Breast epithelium (tissue), 4 donors: ENCODE measurements at regions not wholly inside any gene's neighbourhood (a gene's known extent, or its start where the extent isn't known, plus 50 kb on each side); places are given as distances from the start of the nearest gene placed in this dataset.

Experiments
- DNase-seq, 2 donors: peaks; one replicate each; pipeline ENCODE4 v3.0.0-alpha.2; 2019; ENCODE audit warnings: low spot score in 2 of 2
- H3K27ac ChIP-seq, 2 donors: fragments of 200-600 bp; sonication (generic) in 1 of 2; one replicate each; pipeline ENCODE4 v1.5.1; 2016 to 2019; ENCODE audit warnings: mild to moderate bottlenecking in 1 of 2
- H3K27me3 ChIP-seq, 2 donors: fragments of 200-600 bp; sonication (generic) in 1 of 2; one replicate each; pipeline versions ENCODE4 v1.5.1 to v1.6.0; 2017 to 2019; ENCODE audit warnings: control low read depth in 1 of 2, mild to moderate bottlenecking in 1 of 2
- H3K36me3 ChIP-seq: fragments of 200-600 bp; one replicate; pipeline ENCODE4 v1.5.1; 2019
- H3K4me1 ChIP-seq, 2 donors: fragments of 200-600 bp; sonication (generic); one replicate each; pipeline ENCODE4 v1.5.1; 2016 to 2019; ENCODE audit warnings: control low read depth in 1 of 2
- H3K4me3 ChIP-seq, 3 donors: fragments of 200-600 bp; sonication (generic); 1 replicate in 2 of 3; 2 replicates in 1 of 3; pipeline ENCODE4 v1.5.1; 2016 to 2019; ENCODE audit warnings: mild to moderate bottlenecking in 3 of 3, moderate library complexity in 2 of 3
- H3K9me3 ChIP-seq, 2 donors: fragments of 200-600 bp; sonication (generic) in 1 of 2; one replicate each; pipeline ENCODE4 v1.5.1; 2016 to 2019; ENCODE audit warnings: control low read depth in 1 of 2
- POLR2A ChIP-seq: fragments of 450-650 bp; IDR thresholded peaks from one replicate; pipeline ENCODE4 v1.6.1; 2016; ENCODE audit warnings: antibody characterized with exemption, mild to moderate bottlenecking, moderate library complexity
- POLR2AphosphoS5 ChIP-seq, 3 donors: sonication (generic); formaldehyde crosslinking; IDR thresholded peaks; one replicate each; pipeline ENCODE4 v1.6.1; 2017; ENCODE audit warnings: antibody characterized with exemption in 3 of 3
- intact Hi-C: fragments of 100-400 bp; cut with DNase I; formaldehyde crosslinking; loops from one replicate; pipeline ENCODE4 v1.15.1; 2023; ENCODE audit warnings: low total_unique reads
- TF ChIP-seq, protein P1 (sequence below), 3 donors: fragments of 450-650 bp; IDR thresholded peaks; one replicate each; pipeline ENCODE4 v1.5.1; 2016 to 2017; ENCODE audit warnings: antibody characterized with exemption in 3 of 3, mild to moderate bottlenecking in 3 of 3, moderate library complexity in 3 of 3

DNA sequence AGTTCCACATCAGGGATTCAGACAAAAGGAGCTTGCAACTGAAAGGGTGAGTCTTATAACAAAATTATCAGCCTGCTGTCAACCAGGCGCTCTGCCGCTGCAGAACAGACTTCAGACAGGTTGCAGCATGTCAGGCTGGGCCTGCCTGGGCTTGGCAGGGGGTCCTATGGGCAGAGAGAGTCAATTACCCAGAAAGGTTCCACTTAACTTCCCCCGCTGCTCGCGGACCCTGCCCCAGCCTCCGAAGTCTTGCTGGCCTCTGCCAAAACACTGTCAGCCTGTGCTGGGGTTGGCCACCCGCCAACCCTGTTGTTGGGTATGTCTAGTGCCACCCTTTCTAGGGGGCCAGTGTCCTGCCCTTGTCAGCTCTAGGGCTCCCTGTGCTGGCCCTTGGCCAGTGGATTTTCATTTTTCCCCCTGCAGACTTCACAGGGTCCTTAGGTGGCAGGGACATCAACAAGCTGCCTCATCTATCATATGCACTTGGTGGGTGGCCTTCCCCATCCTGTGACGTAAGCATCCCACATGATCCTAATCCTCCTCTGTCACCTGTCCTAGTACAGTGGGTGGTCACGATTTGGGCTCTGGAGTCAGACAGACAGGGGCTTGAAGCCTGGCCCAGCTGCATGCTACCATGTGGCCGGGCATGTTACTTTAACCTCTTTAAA, 166.5 kb upstream of the CADM1 start:
- H3K27ac ChIP-seq = no peak overlapping the region
- H3K9me3 ChIP-seq = no peaks in the 10 kb centered on the region
- H3K27me3 ChIP-seq = no peaks in the 10 kb centered on the region
- intact Hi-C loops = no loop called here
- H3K4me1 ChIP-seq = no peaks in the 10 kb centered on the region
- H3K4me3 ChIP-seq = no peak overlapping the region
- TF ChIP-seq POLR2AphosphoS5 (IDR thresholded peaks at IDR 0.05) (no peak), POLR2A (no peak)
- TF ChIP-seq, protein P1, sequence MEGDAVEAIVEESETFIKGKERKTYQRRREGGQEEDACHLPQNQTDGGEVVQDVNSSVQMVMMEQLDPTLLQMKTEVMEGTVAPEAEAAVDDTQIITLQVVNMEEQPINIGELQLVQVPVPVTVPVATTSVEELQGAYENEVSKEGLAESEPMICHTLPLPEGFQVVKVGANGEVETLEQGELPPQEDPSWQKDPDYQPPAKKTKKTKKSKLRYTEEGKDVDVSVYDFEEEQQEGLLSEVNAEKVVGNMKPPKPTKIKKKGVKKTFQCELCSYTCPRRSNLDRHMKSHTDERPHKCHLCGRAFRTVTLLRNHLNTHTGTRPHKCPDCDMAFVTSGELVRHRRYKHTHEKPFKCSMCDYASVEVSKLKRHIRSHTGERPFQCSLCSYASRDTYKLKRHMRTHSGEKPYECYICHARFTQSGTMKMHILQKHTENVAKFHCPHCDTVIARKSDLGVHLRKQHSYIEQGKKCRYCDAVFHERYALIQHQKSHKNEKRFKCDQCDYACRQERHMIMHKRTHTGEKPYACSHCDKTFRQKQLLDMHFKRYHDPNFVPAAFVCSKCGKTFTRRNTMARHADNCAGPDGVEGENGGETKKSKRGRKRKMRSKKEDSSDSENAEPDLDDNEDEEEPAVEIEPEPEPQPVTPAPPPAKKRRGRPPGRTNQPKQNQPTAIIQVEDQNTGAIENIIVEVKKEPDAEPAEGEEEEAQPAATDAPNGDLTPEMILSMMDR (IDR thresholded peaks at IDR 0.05) = no peak
- no peaks in the 10 kb centered on the region for H3K36me3 ChIP-seq
- DNase-seq = no peak

DNA sequence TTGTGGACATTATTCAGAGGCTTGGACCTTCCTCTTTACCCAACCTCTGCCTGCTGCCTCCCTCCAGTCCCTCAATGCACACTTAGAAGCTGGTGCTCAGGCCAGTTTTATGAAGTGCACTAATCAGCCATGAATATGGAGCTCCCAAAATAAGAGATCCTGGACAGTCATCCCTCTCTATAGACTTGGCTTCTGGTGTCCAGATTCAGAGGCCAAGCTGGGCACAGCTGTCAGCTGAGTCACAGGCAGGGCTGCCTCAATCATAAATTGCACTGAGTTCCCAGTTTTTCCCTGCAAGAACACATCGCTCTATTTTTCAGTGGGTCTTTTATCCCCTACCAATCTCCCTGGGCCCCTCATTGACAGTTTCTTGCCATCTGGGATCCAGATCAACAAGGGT, 161.7 kb upstream of the CADM1 start:
- Histone ChIP-seq H3K4me1 (no peaks in the 10 kb centered on the region), H3K9me3 (no peaks in the 10 kb centered on the region), H3K36me3 (no peaks in the 10 kb centered on the region), H3K27me3 (no peaks in the 10 kb centered on the region), H3K4me3 (no peak overlapping the region), H3K27ac (no peak overlapping the region)
- DNase-seq = no peak
- TF ChIP-seq POLR2A (no peak), POLR2AphosphoS5 (IDR thresholded peaks at IDR 0.05) (no peak)
- TF ChIP-seq, protein P1 (IDR thresholded peaks at IDR 0.05) = no peak
- intact Hi-C loops = no loop called here

DNA sequence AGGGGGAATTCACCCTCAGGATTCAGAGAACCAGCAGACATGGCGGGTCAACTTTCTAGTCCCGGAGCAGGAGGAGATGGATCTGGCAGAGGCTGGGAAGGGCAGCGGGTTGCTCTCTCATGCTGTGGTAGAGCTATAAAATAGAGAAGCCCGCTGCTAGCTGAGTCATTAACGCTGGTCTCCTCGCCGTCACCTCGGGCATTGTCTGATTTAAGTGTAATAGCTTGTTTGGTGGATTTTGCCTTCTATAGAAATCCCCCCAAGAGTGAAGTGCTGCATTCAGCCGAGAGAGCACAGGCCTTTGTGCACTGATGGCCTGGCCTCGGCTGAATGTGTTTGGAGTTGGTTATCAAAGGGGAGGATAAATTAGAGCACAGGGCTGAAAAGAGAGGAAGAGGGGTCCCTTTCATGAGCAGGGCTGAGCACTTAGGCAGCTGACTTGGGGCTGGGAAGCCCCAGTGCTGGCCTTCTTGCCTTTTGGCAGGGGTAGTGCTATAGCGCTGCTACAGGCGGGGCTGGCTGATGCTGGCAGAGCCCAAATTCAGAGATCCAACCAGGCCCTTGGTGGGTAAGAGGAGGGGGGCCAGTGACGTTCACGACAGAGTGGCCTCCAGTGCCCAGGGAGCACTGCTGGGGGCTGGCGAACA, 161.1 kb upstream of the CADM1 start:
- H3K9me3 ChIP-seq = no peaks in the 10 kb centered on the region
- TF ChIP-seq POLR2A (no peak), POLR2AphosphoS5 (IDR thresholded peaks at IDR 0.05) (no peak)
- TF ChIP-seq, protein P1 (IDR thresholded peaks at IDR 0.05) = no peak
- H3K27ac ChIP-seq = no peak overlapping the region
- H3K4me1 ChIP-seq = no peaks in the 10 kb centered on the region
- intact Hi-C loops = no loop called here
- DNase-seq = no peak
- no peaks in the 10 kb centered on the region for H3K36me3 ChIP-seq
- no peak overlapping the region for H3K4me3 ChIP-seq
- H3K27me3 ChIP-seq = no peaks in the 10 kb centered on the region

DNA sequence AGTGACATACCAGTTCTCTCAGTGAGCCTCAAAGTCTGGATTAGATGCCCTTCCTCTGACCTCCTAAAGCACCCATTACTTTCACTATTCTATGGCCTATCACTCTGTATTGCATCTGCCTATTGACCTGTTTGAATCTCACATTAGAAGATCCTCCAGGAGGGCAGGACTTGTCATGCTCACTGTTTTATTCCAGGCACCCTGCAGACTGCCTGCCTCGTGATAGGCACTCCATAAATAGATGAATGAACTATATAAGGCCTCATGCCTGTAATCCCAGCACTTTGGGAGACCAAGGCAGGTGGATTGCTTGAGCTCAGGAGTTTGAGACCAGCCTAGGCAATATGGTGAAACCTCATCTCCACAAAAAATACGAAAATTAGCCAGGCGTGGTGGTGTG, 160.1 kb upstream of the CADM1 start:
- H3K27ac ChIP-seq = no peak overlapping the region
- TF ChIP-seq POLR2AphosphoS5 (IDR thresholded peaks at IDR 0.05) (no peak), POLR2A (no peak)
- TF ChIP-seq, protein P1 (IDR thresholded peaks at IDR 0.05) = no peak
- no peak for DNase-seq
- intact Hi-C loops = no loop called here
- no peaks in the 10 kb centered on the region for H3K36me3 ChIP-seq
- no peak overlapping the region for H3K4me3 ChIP-seq
- H3K4me1 ChIP-seq = no peaks in the 10 kb centered on the region
- H3K27me3 ChIP-seq = no peaks in the 10 kb centered on the region
- no peaks in the 10 kb centered on the region for H3K9me3 ChIP-seq

DNA sequence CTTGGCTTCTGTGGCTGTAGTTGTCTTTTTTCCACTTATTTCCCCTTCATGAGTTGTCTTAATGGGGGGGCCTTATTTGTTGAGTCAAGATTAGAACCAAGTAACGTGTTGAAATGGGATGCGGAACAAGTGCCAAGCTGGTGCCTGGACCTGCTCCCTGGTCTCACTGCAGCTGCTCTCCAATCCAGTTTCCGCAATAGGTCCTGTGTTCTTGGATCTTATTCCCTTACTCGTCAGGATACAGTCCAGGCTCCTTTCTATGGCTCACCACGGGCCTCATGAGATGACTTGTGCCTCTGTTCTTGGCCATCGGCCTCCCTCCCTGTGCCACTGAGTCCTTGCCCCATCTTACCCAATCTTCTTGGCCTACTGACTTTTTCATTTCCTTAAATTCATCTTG, 159.6 kb upstream of the CADM1 start:
- no peak for TF ChIP-seq POLR2AphosphoS5 (IDR thresholded peaks at IDR 0.05)
- no peak for TF ChIP-seq POLR2A
- TF ChIP-seq, protein P1 (IDR thresholded peaks at IDR 0.05) = no peak
- Histone ChIP-seq H3K27me3 (no peaks in the 10 kb centered on the region), H3K36me3 (no peaks in the 10 kb centered on the region), H3K4me3 (no peak overlapping the region), H3K9me3 (no peaks in the 10 kb centered on the region), H3K4me1 (no peaks in the 10 kb centered on the region), H3K27ac (no peak overlapping the region)
- intact Hi-C loops = no loop called here
- DNase-seq = no peak
